Stomach (tissue), 8 donors: ENCODE measurements at regions not wholly inside any gene's neighbourhood (a gene's known extent, or its start where the extent isn't known, plus 50 kb on each side); places are given as distances from the start of the nearest gene placed in this dataset.

ENCODE experiments used
- DNase-seq, 2 donors: peaks; one replicate each; pipeline versions ENCODE4 v3.0.0 to v3.0.0-alpha.2; 2013 to 2019
- H3K27ac ChIP-seq, 5 donors: fragments of 200-600 bp in 4 of 5; sonication (generic) in 4 of 5; one replicate each; pipeline ENCODE4 v1.5.1; 2013 to 2019; ENCODE audit warnings: mild to moderate bottlenecking in 1 of 5, moderate library complexity in 1 of 5
- H3K27me3 ChIP-seq, 3 donors: fragments of 200-600 bp; sonication (generic); one replicate each; pipeline ENCODE4 v1.5.1; 2017 to 2019; ENCODE audit warnings: mixed run types in 1 of 3
- H3K36me3 ChIP-seq, 4 donors: fragments of 200-600 bp; sonication (generic); 1 replicate in 3 of 4; 2 replicates in 1 of 4; pipeline ENCODE4 v1.5.1; 2016 to 2019
- H3K4me1 ChIP-seq, 4 donors: fragments of 200-600 bp; sonication (generic); one replicate each; pipeline ENCODE4 v1.5.1; 2016 to 2019
- H3K4me3 ChIP-seq, 4 donors: fragments of 200-600 bp; sonication (generic) in 3 of 4; one replicate each; pipeline ENCODE4 v1.5.1; 2016 to 2019; ENCODE audit warnings: mild to moderate bottlenecking in 1 of 4
- H3K9me3 ChIP-seq, 4 donors: fragments of 200-600 bp; sonication (generic); one replicate each; pipeline ENCODE4 v1.5.1; 2016 to 2019
- CTCF ChIP-seq, 7 experiments: fragments of 450-650 bp in 4 of 7; fragments of 200-600 bp in 3 of 7; sonication (generic) in 3 of 7; IDR thresholded peaks; one replicate each; pipeline ENCODE4 v1.5.1; 2016 to 2019; ENCODE audit warnings: antibody characterized with exemption in 7 of 7, control low read depth in 2 of 7, mild to moderate bottlenecking in 1 of 7
- EP300 ChIP-seq: sonication (generic); formaldehyde crosslinking; IDR thresholded peaks from one replicate; pipeline ENCODE4 v1.6.1; 2017; ENCODE audit warnings: antibody characterized with exemption
- POLR2A ChIP-seq, 4 donors: fragments of 450-650 bp; IDR thresholded peaks; one replicate each; pipeline ENCODE4 v1.6.1; 2016; ENCODE audit warnings: antibody characterized with exemption in 4 of 4, control low read depth in 2 of 4, mild to moderate bottlenecking in 1 of 4, moderate library complexity in 1 of 4
- POLR2AphosphoS5 ChIP-seq, 3 donors: sonication (generic); formaldehyde crosslinking; IDR thresholded peaks; one replicate each; pipeline ENCODE4 v1.6.1; 2016; ENCODE audit warnings: antibody characterized with exemption in 3 of 3
- WGBS, 5 donors: extraction: QIAGEN DNeasy Blood & Tissue Kit in 3 of 5; methylation state at CpG; one replicate each; pipeline versions ENCODE4 v1.1.5 to v1.1.7; 2013 to 2018; 5-methylcytosine and 5-hydroxymethylcytosine counted together
- intact Hi-C: fragments of 100-400 bp; cut with DNase I; formaldehyde crosslinking; loops from one replicate; pipeline ENCODE4 v1.15.1; 2023; ENCODE audit warnings: low total_unique reads
- donor health status: healthy with polysubstance abuse.
- donor health status: Bipolar disorder and iron deficiency.
- donor health status: healthy.

GRCh38 chr9:16316456-16316855 lies 554.0 kb downstream of the BNC2 start:
- DNase-seq = no peak

GRCh38 chr9:16316911-16317817 lies 553.3 kb downstream of the BNC2 start:
- no peak for DNase-seq
- peaks cover 0 to 7% (median 0%) of the 10 kb centered on the region in 4 donors for H3K4me1 ChIP-seq
- no peak for TF ChIP-seq POLR2AphosphoS5 (IDR thresholded peaks at IDR 0.05)
- no peak for TF ChIP-seq POLR2A (IDR thresholded peaks at IDR 0.05)
- no peak for TF ChIP-seq CTCF (IDR thresholded peaks at IDR 0.05)
- TF ChIP-seq EP300 = no peak
- no peak overlapping the region for H3K4me3 ChIP-seq
- H3K9me3 ChIP-seq = no peaks in the 10 kb centered on the region
- H3K27me3 ChIP-seq = no peaks in the 10 kb centered on the region
- no peaks in the 10 kb centered on the region for H3K36me3 ChIP-seq
- intact Hi-C loops = no loop called here
- H3K27ac ChIP-seq = peak overlapping the region in 1 of 5 donors; percentile 18
- 68 to 77% (median 75%) methylated on average over 15 of the region's 15 CpGs for WGBS, 5 donors

More at GRCh38 chr9:16316456-16316855, 554.0 kb downstream of the BNC2 start:
- 73 to 88% (median 82%) methylated on average over 9 of the region's 9 CpGs for WGBS, 5 donors
- Histone ChIP-seq H3K36me3 (no peaks in the 10 kb centered on the region), H3K4me1 (peaks cover 0 to under 1% (median 0%) of the 10 kb centered on the region in 4 donors), H3K27ac (peak overlapping the region in 1 of 5 donors; percentile 18), H3K27me3 (no peaks in the 10 kb centered on the region), H3K4me3 (no peak overlapping the region), H3K9me3 (no peaks in the 10 kb centered on the region)
- TF ChIP-seq POLR2A (IDR thresholded peaks at IDR 0.05) = no peak
- TF ChIP-seq EP300 = no peak
- TF ChIP-seq POLR2AphosphoS5 (IDR thresholded peaks at IDR 0.05) = no peak
- no peak for TF ChIP-seq CTCF (IDR thresholded peaks at IDR 0.05)
- intact Hi-C loops = no loop called here

GRCh38 chr9:16318516-16319060 lies 551.9 kb downstream of the BNC2 start:
- Histone ChIP-seq H3K9me3 (no peaks in the 10 kb centered on the region), H3K4me1 (peaks cover 0 to 7% (median 0%) of the 10 kb centered on the region in 4 donors), H3K27ac (no peak overlapping the region), H3K27me3 (no peaks in the 10 kb centered on the region), H3K4me3 (no peak overlapping the region), H3K36me3 (no peaks in the 10 kb centered on the region)
- TF ChIP-seq EP300 (no peak), CTCF (IDR thresholded peaks at IDR 0.05) (no peak), POLR2AphosphoS5 (IDR thresholded peaks at IDR 0.05) (no peak), POLR2A (IDR thresholded peaks at IDR 0.05) (no peak)
- 79 to 93% (median 88%) methylated on average over 14 to 20 of the region's 20 CpGs for WGBS, 5 donors
- intact Hi-C loops = no loop called here
- DNase-seq = no peak

GRCh38 chr9:16319646-16320045 lies 550.8 kb downstream of the BNC2 start:
- no peak overlapping the region for H3K27ac ChIP-seq
- 83 to 92% (median 86%) methylated on average over 3 of the region's 3 CpGs for WGBS, 5 donors
- intact Hi-C loops = no loop called here
- peaks cover 0 to 7% (median 0%) of the 10 kb centered on the region in 4 donors for H3K4me1 ChIP-seq
- no peak for DNase-seq
- TF ChIP-seq CTCF (IDR thresholded peaks at IDR 0.05) = no peak
- no peak for TF ChIP-seq EP300
- no peak for TF ChIP-seq POLR2AphosphoS5 (IDR thresholded peaks at IDR 0.05)
- no peak for TF ChIP-seq POLR2A (IDR thresholded peaks at IDR 0.05)
- H3K36me3 ChIP-seq = no peaks in the 10 kb centered on the region
- no peaks in the 10 kb centered on the region for H3K9me3 ChIP-seq
- H3K4me3 ChIP-seq = no peak overlapping the region
- H3K27me3 ChIP-seq = no peaks in the 10 kb centered on the region
